ENCODE measurements at regions not wholly inside any gene's neighbourhood (a gene's known extent, or its start where the extent isn't known, plus 50 kb on each side); places are given as distances from the start of the nearest gene placed in this dataset.
"Not testable (repeated sequence)": the region's sequence is repeated elsewhere in the genome, so short reads cannot be mapped to it uniquely, and the experiment has no call there.

GRCh38 chr5:147141580-147141979, 93.2 kb upstream of the STK32A start:
- TF ChIP-seq POLR2AphosphoS5, POLR2A (IDR thresholded peaks at IDR 0.05; ENCODE audit: low read depth, low read length): not testable (repeated sequence)

All from GM12891 (cell line).